DMS79 (cell line): ENCODE measurements at regions not wholly inside any gene's neighbourhood (a gene's known extent, or its start where the extent isn't known, plus 50 kb on each side); places are given as distances from the start of the nearest gene placed in this dataset.

Experiments
- DNase-seq: peaks from one replicate; lab custom pipeline; 2025; lab: John Stamatoyannopoulos, UW

DNA sequence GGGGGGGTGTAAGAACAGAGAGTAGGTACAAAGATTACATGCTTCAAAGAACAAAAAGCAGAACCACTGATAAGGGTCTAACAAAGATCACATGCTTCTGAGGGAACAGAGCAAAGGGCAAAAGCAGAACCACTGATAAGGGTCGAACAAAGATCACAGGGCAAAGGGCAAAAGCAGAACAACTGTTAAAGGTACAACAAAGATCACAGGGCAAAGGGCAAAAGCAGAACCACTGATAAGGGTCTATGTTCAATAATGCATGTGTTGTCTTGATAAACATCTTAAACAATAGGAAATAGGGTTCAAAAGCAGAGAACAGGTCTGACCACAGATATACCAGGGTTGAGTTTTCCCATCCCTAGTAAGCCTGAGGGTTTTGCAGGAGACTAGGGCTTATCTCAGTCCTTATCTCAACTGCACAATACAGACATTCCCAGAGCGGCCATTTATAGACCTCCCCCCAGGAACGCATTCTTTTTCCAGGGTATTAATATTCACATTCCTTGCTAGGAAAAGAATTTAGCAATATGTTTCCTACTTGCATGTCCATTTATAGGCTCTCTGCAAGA is 81.9 kb upstream of the PGR start:
- DNase-seq: no peak

DNA sequence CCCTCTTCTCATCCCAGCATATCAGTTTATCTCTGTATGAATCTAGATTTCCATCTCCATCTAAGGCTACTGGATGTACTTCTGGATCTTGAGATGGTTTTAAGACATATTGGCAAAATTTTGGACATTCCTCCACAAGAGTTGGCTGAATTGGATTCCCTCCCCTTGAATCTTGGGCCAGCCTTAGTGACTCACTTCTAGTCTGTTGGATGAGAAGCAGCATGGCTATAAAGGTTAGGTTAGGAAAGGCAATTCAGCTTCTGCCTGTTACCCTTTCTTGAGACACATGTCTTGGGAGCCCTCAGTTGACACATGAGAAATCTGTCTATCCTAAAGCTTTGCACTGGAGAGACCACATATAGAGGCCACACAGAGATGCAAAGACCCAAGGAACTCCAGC is 73.0 kb upstream of the PGR start:
- DNase-seq: no peak

GRCh38 chr11:101199416-101199815 is 69.8 kb upstream of the PGR start:
- no peak for DNase-seq

DNA sequence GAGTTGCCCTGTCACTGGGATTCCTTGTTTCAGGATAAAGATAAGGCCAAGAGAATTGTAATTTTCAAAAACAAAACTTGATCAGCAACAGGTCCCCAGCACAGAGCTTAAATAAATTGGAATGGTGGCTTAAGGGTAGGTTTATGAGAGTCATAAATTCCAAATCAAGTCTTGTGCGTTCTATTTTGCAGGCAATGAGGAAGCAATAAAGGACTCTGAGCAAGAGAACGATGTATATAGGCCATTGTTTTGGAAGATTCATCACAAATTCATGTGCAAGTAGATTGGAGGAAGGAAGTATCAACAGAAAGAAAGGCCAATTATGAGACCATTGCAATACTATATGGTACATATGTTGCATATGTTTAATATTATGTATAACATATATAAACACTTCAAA is 65.7 kb upstream of the PGR start:
- DNase-seq: no peak

DNA sequence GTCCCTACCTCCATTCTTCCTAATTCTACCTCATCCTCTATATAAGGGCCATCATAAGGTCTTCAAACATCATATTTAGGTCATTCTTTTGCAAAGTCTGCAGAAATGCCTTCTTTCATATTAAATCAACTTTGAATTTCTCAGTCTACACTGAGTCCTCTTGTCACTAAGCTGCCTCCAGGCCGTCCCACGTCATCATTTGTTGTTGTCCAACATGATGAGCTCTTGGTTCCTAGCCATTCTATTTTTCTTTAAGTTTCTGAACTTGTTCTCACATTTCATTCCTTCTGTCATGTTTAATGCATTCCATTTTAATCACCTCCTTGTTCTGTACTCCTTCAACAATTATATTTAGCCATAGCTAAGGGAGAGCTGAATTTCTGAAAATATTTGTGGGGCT is 59.2 kb upstream of the PGR start:
- DNase-seq: no peak

- DNase-seq: no peak
Measured at GRCh38 chr11:101188173-101188572, 58.6 kb upstream of the PGR start.

DNA sequence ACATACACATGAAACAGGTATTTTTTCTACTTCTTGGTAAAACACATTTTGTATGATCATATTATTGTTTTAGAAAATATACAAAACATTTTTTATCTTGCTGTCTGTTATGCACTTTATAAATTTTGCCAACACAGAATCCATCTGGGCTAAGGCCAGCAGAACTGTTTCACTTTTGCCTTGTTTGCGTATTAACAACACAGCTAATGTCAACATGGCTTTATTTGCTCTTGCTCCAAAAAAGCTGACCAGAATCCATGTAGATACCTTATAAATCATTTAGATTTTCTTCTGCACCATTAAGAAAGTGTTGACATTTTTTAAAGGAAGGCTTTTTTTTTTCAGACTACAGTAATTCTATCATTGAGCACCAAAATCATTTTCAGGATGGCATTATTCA is 58.1 kb upstream of the PGR start:
- no peak for DNase-seq

- no peak for DNase-seq
Measured at GRCh38 chr11:101185985-101186384, 56.4 kb upstream of the PGR start.

GRCh38 chr11:101182467-101182866 is 52.9 kb upstream of the PGR start:
- no peak for DNase-seq

DNA sequence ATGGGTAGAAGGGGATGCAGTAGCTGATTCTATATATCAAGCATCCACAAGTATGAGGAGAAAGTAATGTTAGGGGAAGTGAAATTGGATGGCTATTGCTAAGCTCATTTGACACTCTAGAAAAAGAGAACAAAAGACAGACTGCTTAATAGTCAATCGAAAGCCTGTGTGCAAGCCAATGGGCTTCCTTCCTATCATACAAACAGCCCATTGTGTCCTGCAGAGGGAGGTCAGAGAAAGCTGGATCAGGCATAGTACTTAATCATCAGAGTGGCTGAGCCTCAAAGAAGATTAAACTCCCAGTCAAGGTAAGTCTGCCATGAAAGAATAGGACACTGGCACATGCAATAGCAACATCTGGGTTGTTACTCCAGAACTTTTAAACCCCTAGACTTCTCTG is 50.9 kb upstream of the PGR start:
- DNase-seq: no peak
